DOHH2 (cell line): ENCODE measurements at regions not wholly inside any gene's neighbourhood (a gene's known extent, or its start where the extent isn't known, plus 50 kb on each side); places are given as distances from the start of the nearest gene placed in this dataset.

Experiments
- H3F3A ChIP-seq: fragments of 200-600 bp; sonication (generic), shearing (Covaris generic); 2 replicates; pipeline ENCODE4 v1.6.0; 2016; ENCODE audit warnings: antibody characterized with exemption, mild to moderate bottlenecking; ENCODE audit not compliant: control insufficient read depth, insufficient read depth
- H3K27ac ChIP-seq: fragments of 200-600 bp; sonication (generic); 2 replicates; pipeline ENCODE4 v1.5.1; 2014; ENCODE audit warnings: low read depth, mild to moderate bottlenecking, low read length, moderate library complexity
- H3K27me3 ChIP-seq: fragments of 200-600 bp; sonication (generic); 2 replicates; pipeline ENCODE4 v1.6.1; 2014; ENCODE audit warnings: mild to moderate bottlenecking, low read length, mixed read lengths; ENCODE audit not compliant: control insufficient read depth
- H3K36me3 ChIP-seq: fragments of 200-600 bp; sonication (generic); 2 replicates; pipeline ENCODE4 v1.6.1; 2014; ENCODE audit warnings: mild to moderate bottlenecking, low read length, moderate library complexity, mixed read lengths; ENCODE audit not compliant: control insufficient read depth
- H3K4me1 ChIP-seq: fragments of 200-600 bp; sonication (generic); 2 replicates; pipeline ENCODE4 v1.6.1; 2014; ENCODE audit warnings: mild to moderate bottlenecking, low read length, mixed read lengths; ENCODE audit not compliant: control insufficient read depth
- H3K4me2 ChIP-seq: fragments of 200-600 bp; sonication (generic); 2 replicates; pipeline ENCODE4 v1.6.0; 2014; ENCODE audit warnings: mild to moderate bottlenecking, low read length, moderate library complexity
- H3K4me3 ChIP-seq: fragments of 200-600 bp; sonication (generic); 2 replicates; pipeline ENCODE4 v1.5.1; 2014; ENCODE audit warnings: mild to moderate bottlenecking, low read length, mixed read lengths
- H3K79me2 ChIP-seq: fragments of 200-600 bp; sonication (generic); 2 replicates; pipeline ENCODE4 v1.6.1; 2014; ENCODE audit warnings: mild to moderate bottlenecking, low read length, mixed read lengths; ENCODE audit not compliant: control insufficient read depth
- H3K9me2 ChIP-seq: fragments of 200-600 bp; sonication (generic); replicated peaks from 2 replicates; pipeline ENCODE4 v1.6.1; 2014; ENCODE audit warnings: mild to moderate bottlenecking, low read length, mixed read lengths; ENCODE audit not compliant: control insufficient read depth
- H3K9me3 ChIP-seq: fragments of 200-600 bp; sonication (generic); 2 replicates; pipeline ENCODE4 v1.6.1; 2014; ENCODE audit warnings: antibody characterized with exemption, low read length, mixed read lengths; ENCODE audit not compliant: control insufficient read depth, insufficient read depth
- H4K20me1 ChIP-seq: fragments of 200-600 bp; sonication (generic); 2 replicates; pipeline ENCODE4 v1.6.0; 2014; ENCODE audit warnings: low read depth, mild to moderate bottlenecking, antibody characterized with exemption, low read length, moderate library complexity; ENCODE audit not compliant: control insufficient read depth, insufficient read depth
- EZH2phosphoT487 ChIP-seq: fragments of 200-600 bp; sonication (generic); IDR thresholded peaks from 2 replicates; pipeline ENCODE4 v1.6.1; 2017; ENCODE audit warnings: borderline replicate concordance, mild to moderate bottlenecking, antibody characterized with exemption, low read length, moderate library complexity, mixed read lengths
- TF ChIP-seq, protein P1 (sequence below): fragments of 200-600 bp; sonication (generic); IDR thresholded peaks from one replicate; pipeline ENCODE4 v1.5.1; 2014; ENCODE audit warnings: antibody characterized with exemption, mild to moderate bottlenecking, low read depth, low read length; ENCODE audit not compliant: poor library complexity, severe bottlenecking

GRCh38 chr1:115400426-115400825, 62.4 kb upstream of the NGF start:
- no peaks in the 10 kb centered on the region for H3K4me1 ChIP-seq
- no peak overlapping the region for H3K4me2 ChIP-seq
- no peaks in the 10 kb centered on the region for H3K36me3 ChIP-seq
- no peaks in the 10 kb centered on the region for H3K9me3 ChIP-seq
- H4K20me1 ChIP-seq: no peaks in the 10 kb centered on the region
- H3K4me3 ChIP-seq: no peak overlapping the region
- TF ChIP-seq, protein P1, sequence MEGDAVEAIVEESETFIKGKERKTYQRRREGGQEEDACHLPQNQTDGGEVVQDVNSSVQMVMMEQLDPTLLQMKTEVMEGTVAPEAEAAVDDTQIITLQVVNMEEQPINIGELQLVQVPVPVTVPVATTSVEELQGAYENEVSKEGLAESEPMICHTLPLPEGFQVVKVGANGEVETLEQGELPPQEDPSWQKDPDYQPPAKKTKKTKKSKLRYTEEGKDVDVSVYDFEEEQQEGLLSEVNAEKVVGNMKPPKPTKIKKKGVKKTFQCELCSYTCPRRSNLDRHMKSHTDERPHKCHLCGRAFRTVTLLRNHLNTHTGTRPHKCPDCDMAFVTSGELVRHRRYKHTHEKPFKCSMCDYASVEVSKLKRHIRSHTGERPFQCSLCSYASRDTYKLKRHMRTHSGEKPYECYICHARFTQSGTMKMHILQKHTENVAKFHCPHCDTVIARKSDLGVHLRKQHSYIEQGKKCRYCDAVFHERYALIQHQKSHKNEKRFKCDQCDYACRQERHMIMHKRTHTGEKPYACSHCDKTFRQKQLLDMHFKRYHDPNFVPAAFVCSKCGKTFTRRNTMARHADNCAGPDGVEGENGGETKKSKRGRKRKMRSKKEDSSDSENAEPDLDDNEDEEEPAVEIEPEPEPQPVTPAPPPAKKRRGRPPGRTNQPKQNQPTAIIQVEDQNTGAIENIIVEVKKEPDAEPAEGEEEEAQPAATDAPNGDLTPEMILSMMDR: no peak
- TF ChIP-seq EZH2phosphoT487: no peak
- no peaks in the 10 kb centered on the region for H3K79me2 ChIP-seq
- no peaks in the 10 kb centered on the region for H3K27me3 ChIP-seq
- no peaks in the 10 kb centered on the region for H3F3A ChIP-seq
- H3K27ac ChIP-seq: no peak overlapping the region
- H3K9me2 ChIP-seq: no peaks in the 10 kb centered on the region

GRCh38 chr1:115398745-115399144, 60.7 kb upstream of the NGF start:
- TF ChIP-seq, protein P1: no peak
- no peak for TF ChIP-seq EZH2phosphoT487
- no peaks in the 10 kb centered on the region for H3K27me3 ChIP-seq
- H3K4me3 ChIP-seq: no peak overlapping the region
- H3F3A ChIP-seq: no peaks in the 10 kb centered on the region
- H3K79me2 ChIP-seq: no peaks in the 10 kb centered on the region
- H3K9me2 ChIP-seq: no peaks in the 10 kb centered on the region
- H3K4me2 ChIP-seq: no peak overlapping the region
- no peaks in the 10 kb centered on the region for H4K20me1 ChIP-seq
- no peaks in the 10 kb centered on the region for H3K9me3 ChIP-seq
- no peaks in the 10 kb centered on the region for H3K4me1 ChIP-seq
- no peaks in the 10 kb centered on the region for H3K36me3 ChIP-seq
- H3K27ac ChIP-seq: no peak overlapping the region
